HL-60 (cell line): ENCODE measurements at regions not wholly inside any gene's neighbourhood (a gene's known extent, or its start where the extent isn't known, plus 50 kb on each side); places are given as distances from the start of the nearest gene placed in this dataset.

Experiments used
- DNase-seq, 2 experiments: peaks; one replicate each; pipeline ENCODE4 v3.0.0-alpha.2; 2010 to 2020; ENCODE audit warnings: low read depth in 1 of 2, low spot score in 1 of 2
- H3K27ac ChIP-seq: fragments of 250-450 bp; sonication (Bioruptor Pico); replicated peaks from 2 replicates; pipeline ENCODE4 v1.5.1; 2020; ENCODE audit warnings: mild to moderate bottlenecking, moderate library complexity
- H3K27me3 ChIP-seq: fragments of 250-450 bp; sonication (Bioruptor Pico); 2 replicates; pipeline ENCODE4 v1.5.1; 2021; ENCODE audit warnings: mild to moderate bottlenecking, moderate library complexity; ENCODE audit not compliant: insufficient read depth, poor library complexity, severe bottlenecking
- H3K4me3 ChIP-seq: replicated peaks from 2 replicates; pipeline ENCODE4 v1.5.1; 2011; ENCODE audit warnings: mild to moderate bottlenecking, control low read depth, low read length; ENCODE audit not compliant: insufficient read depth
- CTCF ChIP-seq: IDR thresholded peaks from one replicate; pipeline ENCODE4 v1.5.1; 2011; ENCODE audit warnings: low read length, control low read depth, inconsistent platforms; ENCODE audit not compliant: insufficient read depth
- GABPA ChIP-seq: IDR thresholded peaks from 2 replicates; pipeline ENCODE4 v1.6.1; 2012; ENCODE audit warnings: low read depth
- POLR2AphosphoS5 ChIP-seq: IDR thresholded peaks from 2 replicates; pipeline ENCODE4 v1.6.1; 2012; ENCODE audit warnings: low read depth
- REST ChIP-seq: IDR thresholded peaks from 2 replicates; pipeline ENCODE4 v1.6.1; 2012; ENCODE audit warnings: low read depth; ENCODE audit not compliant: insufficient replicate concordance
- SPI1 ChIP-seq: IDR thresholded peaks from 2 replicates; pipeline ENCODE4 v1.6.1; 2012; ENCODE audit warnings: low read depth, mild to moderate bottlenecking, borderline replicate concordance

GRCh38 chr1:25128121-25128621 is 104.1 kb downstream of the SYF2 start:
- TF ChIP-seq CTCF (no peak), SPI1 (no peak), POLR2AphosphoS5 (no peak), GABPA (no peak), REST (no peak)
- H3K27me3 ChIP-seq, result no peaks in the 10 kb centered on the region
- H3K27ac ChIP-seq, result peak overlapping the region; percentile 51
- DNase-seq, result peak in 1 of 2 experiments; percentile 58
- H3K4me3 ChIP-seq, result no peak overlapping the region

- TF ChIP-seq CTCF (no peak), GABPA (no peak), POLR2AphosphoS5 (no peak), SPI1 (no peak), REST (no peak)
- Histone ChIP-seq H3K27ac (no peak overlapping the region), H3K27me3 (no peaks in the 10 kb centered on the region), H3K4me3 (no peak overlapping the region)
- no peak for DNase-seq
These were observed 105.7 kb downstream of the SYF2 start for GRCh38 chr1:25126562-25126961.

GRCh38 chr1:25123551-25123950 is 108.8 kb downstream of the SYF2 start:
- no peak overlapping the region for H3K4me3 ChIP-seq
- H3K27me3 ChIP-seq, result no peaks in the 10 kb centered on the region
- DNase-seq, result no peak
- TF ChIP-seq GABPA (no peak), SPI1 (no peak), REST (no peak), POLR2AphosphoS5 (no peak), CTCF (no peak)
- H3K27ac ChIP-seq, result no peak overlapping the region
